Trophoblast cell (in vitro differentiated cells and primary cell): ENCODE measurements at regions not wholly inside any gene's neighbourhood (a gene's known extent, or its start where the extent isn't known, plus 50 kb on each side); places are given as distances from the start of the nearest gene placed in this dataset.
"Not testable (repeated sequence)": the region's sequence is repeated elsewhere in the genome, so short reads cannot be mapped to it uniquely, and the experiment has no call there.

ENCODE experiments used
- DNase-seq, 2 donors: peaks; one replicate each; pipeline ENCODE4 v3.0.0-alpha.2; 2016
- H2AFZ ChIP-seq: 2 replicates; pipeline ENCODE4 v1.6.1; 2013; ENCODE audit warnings: low read length, moderate library complexity, mild to moderate bottlenecking; ENCODE audit not compliant: insufficient read depth, poor library complexity
- H2AK5ac ChIP-seq: 2 replicates; pipeline ENCODE4 v1.6.1; 2013; ENCODE audit warnings: mild to moderate bottlenecking, low read length
- H2BK120ac ChIP-seq: 2 replicates; pipeline ENCODE4 v1.6.1; 2013; ENCODE audit warnings: low read length, mild to moderate bottlenecking, moderate library complexity; ENCODE audit not compliant: insufficient read depth, poor library complexity
- H2BK12ac ChIP-seq: 2 replicates; pipeline ENCODE4 v1.6.1; 2013; ENCODE audit warnings: mild to moderate bottlenecking, low read length, moderate library complexity
- H2BK5ac ChIP-seq: 2 replicates; pipeline ENCODE4 v1.6.1; 2013; ENCODE audit warnings: low read length, low read depth, moderate library complexity, mild to moderate bottlenecking; ENCODE audit not compliant: poor library complexity
- H3K14ac ChIP-seq: 2 replicates; pipeline ENCODE4 v1.6.1; 2013; ENCODE audit warnings: mild to moderate bottlenecking, low read length
- H3K18ac ChIP-seq: 2 replicates; pipeline ENCODE4 v1.6.1; 2013; ENCODE audit warnings: mild to moderate bottlenecking, low read length
- H3K23ac ChIP-seq: 2 replicates; pipeline ENCODE4 v1.6.1; 2013; ENCODE audit warnings: low read length
- H3K27ac ChIP-seq: 2 replicates; pipeline ENCODE4 v1.5.1; 2013; ENCODE audit warnings: low read depth, mild to moderate bottlenecking, inconsistent platforms, low read length, moderate library complexity
- H3K27me3 ChIP-seq: 2 replicates; pipeline ENCODE4 v1.6.1; 2013; ENCODE audit warnings: inconsistent platforms, mild to moderate bottlenecking, low read length, moderate library complexity; ENCODE audit not compliant: insufficient read depth
- H3K36me3 ChIP-seq, 2 experiments: 1 replicate in 1 of 2; 2 replicates in 1 of 2; pipeline ENCODE4 v1.6.1; 2013; ENCODE audit warnings: low read length in 2 of 2, mild to moderate bottlenecking in 2 of 2, moderate library complexity in 1 of 2; ENCODE audit not compliant: insufficient read depth in 2 of 2, control insufficient read depth in 1 of 2
- H3K4ac ChIP-seq: 2 replicates; pipeline ENCODE4 v1.6.1; 2013; ENCODE audit warnings: low read depth, mild to moderate bottlenecking, low read length, moderate library complexity
- H3K4me1 ChIP-seq, 2 experiments: 1 replicate in 1 of 2; 2 replicates in 1 of 2; pipeline ENCODE4 v1.6.1; 2013; ENCODE audit warnings: low read length in 2 of 2, mild to moderate bottlenecking in 2 of 2, moderate library complexity in 1 of 2; ENCODE audit not compliant: insufficient read depth in 2 of 2, control insufficient read depth in 1 of 2
- H3K4me2 ChIP-seq: 2 replicates; pipeline ENCODE4 v1.6.1; 2013; ENCODE audit warnings: inconsistent platforms, mild to moderate bottlenecking, low read length, moderate library complexity
- H3K4me3 ChIP-seq: 2 replicates; pipeline ENCODE4 v1.5.1; 2013; ENCODE audit warnings: mild to moderate bottlenecking, low read depth, low read length, inconsistent platforms
- H3K79me1 ChIP-seq: one replicate; pipeline ENCODE4 v1.6.1; 2013; ENCODE audit warnings: low read length
- H3K79me2 ChIP-seq: 2 replicates; pipeline ENCODE4 v1.6.1; 2013; ENCODE audit warnings: low read length, mild to moderate bottlenecking; ENCODE audit not compliant: control insufficient read depth, insufficient read depth, poor library complexity
- H3K9ac ChIP-seq: 2 replicates; pipeline ENCODE4 v1.6.1; 2013; ENCODE audit warnings: mild to moderate bottlenecking, low read length
- H3K9me3 ChIP-seq: 2 replicates; pipeline ENCODE4 v1.6.1; 2013; ENCODE audit warnings: low read depth, mild to moderate bottlenecking, control low read depth, inconsistent platforms, low read length; ENCODE audit not compliant: insufficient read depth
- H4K12ac ChIP-seq: 2 replicates; pipeline ENCODE4 v1.6.1; 2013; ENCODE audit warnings: low read depth, mild to moderate bottlenecking, low read length, moderate library complexity
- H4K8ac ChIP-seq: 2 replicates; pipeline ENCODE4 v1.6.1; 2013; ENCODE audit warnings: low read depth, mild to moderate bottlenecking, low read length, moderate library complexity
- H4K91ac ChIP-seq: one replicate; pipeline ENCODE4 v1.6.1; 2013; ENCODE audit warnings: low read depth, mild to moderate bottlenecking, low read length, moderate library complexity
- WGBS: extraction: QIAGEN DNeasy Blood & Tissue Kit; methylation state at CpG from one replicate; pipeline ENCODE4 v1.1.7; 2013; ENCODE audit warnings: missing lambda C conversion rate; ENCODE audit not compliant: insufficient read length, insufficient coverage; ENCODE audit errors: extremely low coverage; 5-methylcytosine and 5-hydroxymethylcytosine counted together

- Histone ChIP-seq H2BK120ac (no peak overlapping the region), H3K4me1 (no peaks in the 10 kb centered on the region), H2BK12ac (no peak overlapping the region), H4K12ac (no peak overlapping the region), H3K79me2 (no peaks in the 10 kb centered on the region), H3K9me3 (no peaks in the 10 kb centered on the region), H2AK5ac (no peak overlapping the region), H3K79me1 (no peaks in the 10 kb centered on the region), H2AFZ (no peak overlapping the region), H3K36me3 (no peaks in the 10 kb centered on the region), H4K91ac (no peak overlapping the region), H3K14ac (no peak overlapping the region), H3K27ac (no peak overlapping the region), H3K4ac (no peak overlapping the region), H3K4me2 (no peak overlapping the region), H3K9ac (no peak overlapping the region), H2BK5ac (no peak overlapping the region), H4K8ac (no peak overlapping the region), H3K23ac (no peak overlapping the region), H3K27me3 (no peaks in the 10 kb centered on the region), H3K18ac (no peak overlapping the region), H3K4me3 (no peak overlapping the region)
- no CpG with 5 or more reads among the region's 8 CpGs for WGBS
- no peak for DNase-seq
Observed at GRCh38 chr11:135019343-135019871, 607.4 kb upstream of the B3GAT1 start.

DNA sequence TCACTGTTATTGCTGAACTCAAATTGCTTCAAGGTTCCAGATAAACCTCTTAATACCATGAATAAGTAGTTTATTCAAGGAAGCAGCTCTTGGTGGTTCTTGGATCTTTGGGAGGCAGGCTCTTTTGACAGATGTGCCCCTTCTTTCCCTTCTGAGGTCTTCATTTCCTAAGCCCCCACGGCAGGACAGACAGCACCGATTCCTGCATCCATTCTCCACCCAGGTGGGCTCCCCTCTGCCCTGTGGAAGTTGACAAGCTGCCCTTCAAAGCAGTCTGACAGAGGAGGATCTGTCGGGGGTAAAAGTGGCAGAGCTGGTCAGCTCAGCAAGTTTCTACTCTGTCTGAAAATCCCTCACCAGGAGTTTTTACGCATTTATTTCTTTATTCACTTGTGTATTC is 605.3 kb upstream of the B3GAT1 start:
- H2BK5ac ChIP-seq: no peak overlapping the region
- no peaks in the 10 kb centered on the region for H3K79me1 ChIP-seq
- no peak overlapping the region for H4K91ac ChIP-seq
- H3K79me2 ChIP-seq: no peaks in the 10 kb centered on the region
- no peak overlapping the region for H3K4ac ChIP-seq
- no peak overlapping the region for H3K23ac ChIP-seq
- H3K4me1 ChIP-seq: no peaks in the 10 kb centered on the region
- H3K36me3 ChIP-seq: no peaks in the 10 kb centered on the region
- H3K4me3 ChIP-seq: no peak overlapping the region
- H3K9ac ChIP-seq: no peak overlapping the region
- no CpG with 5 or more reads among the region's 4 CpGs for WGBS
- H3K27ac ChIP-seq: no peak overlapping the region
- no peak overlapping the region for H2AK5ac ChIP-seq
- H4K12ac ChIP-seq: no peak overlapping the region
- no peak overlapping the region for H2BK12ac ChIP-seq
- H3K27me3 ChIP-seq: no peaks in the 10 kb centered on the region
- no peak for DNase-seq
- H2BK120ac ChIP-seq: no peak overlapping the region
- H2AFZ ChIP-seq: no peak overlapping the region
- no peak overlapping the region for H3K14ac ChIP-seq
- H3K9me3 ChIP-seq: no peaks in the 10 kb centered on the region
- H4K8ac ChIP-seq: no peak overlapping the region
- H3K18ac ChIP-seq: no peak overlapping the region
- no peak overlapping the region for H3K4me2 ChIP-seq

GRCh38 chr11:135015966-135016365 is 603.9 kb upstream of the B3GAT1 start:
- no peak overlapping the region for H3K14ac ChIP-seq
- no peaks in the 10 kb centered on the region for H3K27me3 ChIP-seq
- no peak overlapping the region for H4K12ac ChIP-seq
- H2BK5ac ChIP-seq: no peak overlapping the region
- no CpG with 5 or more reads among the region's 3 CpGs for WGBS
- no peak overlapping the region for H2BK120ac ChIP-seq
- no peaks in the 10 kb centered on the region for H3K79me2 ChIP-seq
- no peaks in the 10 kb centered on the region for H3K79me1 ChIP-seq
- no peaks in the 10 kb centered on the region for H3K9me3 ChIP-seq
- no peak overlapping the region for H2AFZ ChIP-seq
- no peak overlapping the region for H3K27ac ChIP-seq
- H2AK5ac ChIP-seq: no peak overlapping the region
- H2BK12ac ChIP-seq: no peak overlapping the region
- DNase-seq: no peak
- no peak overlapping the region for H3K4ac ChIP-seq
- no peaks in the 10 kb centered on the region for H3K36me3 ChIP-seq
- H3K4me3 ChIP-seq: no peak overlapping the region
- no peak overlapping the region for H3K9ac ChIP-seq
- no peak overlapping the region for H3K23ac ChIP-seq
- H3K4me2 ChIP-seq: no peak overlapping the region
- no peak overlapping the region for H4K8ac ChIP-seq
- no peaks in the 10 kb centered on the region for H3K4me1 ChIP-seq
- no peak overlapping the region for H4K91ac ChIP-seq
- no peak overlapping the region for H3K18ac ChIP-seq

GRCh38 chr11:135011313-135011712 is 599.3 kb upstream of the B3GAT1 start:
- not testable (repeated sequence) for H4K91ac ChIP-seq, H3K4ac ChIP-seq, H3K9ac ChIP-seq, H3K4me2 ChIP-seq, H2BK12ac ChIP-seq, H3K4me1 ChIP-seq, H2BK5ac ChIP-seq, H3K4me3 ChIP-seq, H3K23ac ChIP-seq, H3K9me3 ChIP-seq, H2AK5ac ChIP-seq, H3K27ac ChIP-seq, H3K36me3 ChIP-seq, H2BK120ac ChIP-seq, H3K14ac ChIP-seq, H3K27me3 ChIP-seq, H3K79me2 ChIP-seq, H2AFZ ChIP-seq, H4K12ac ChIP-seq, H3K79me1 ChIP-seq, DNase-seq, H4K8ac ChIP-seq, H3K18ac ChIP-seq
- WGBS: no CpG with 5 or more reads among the region's 2 CpGs
